NOMO-1 treated with DMSO at 0.1 percent for 48 hours (cell line): ENCODE measurements at regions not wholly inside any gene's neighbourhood (a gene's known extent, or its start where the extent isn't known, plus 50 kb on each side); places are given as distances from the start of the nearest gene placed in this dataset.

Experiments used
- DNase-seq: peaks from one replicate; lab custom pipeline; 2025; ENCODE audit not compliant: unreplicated experiment; lab: John Stamatoyannopoulos, UW

DNA sequence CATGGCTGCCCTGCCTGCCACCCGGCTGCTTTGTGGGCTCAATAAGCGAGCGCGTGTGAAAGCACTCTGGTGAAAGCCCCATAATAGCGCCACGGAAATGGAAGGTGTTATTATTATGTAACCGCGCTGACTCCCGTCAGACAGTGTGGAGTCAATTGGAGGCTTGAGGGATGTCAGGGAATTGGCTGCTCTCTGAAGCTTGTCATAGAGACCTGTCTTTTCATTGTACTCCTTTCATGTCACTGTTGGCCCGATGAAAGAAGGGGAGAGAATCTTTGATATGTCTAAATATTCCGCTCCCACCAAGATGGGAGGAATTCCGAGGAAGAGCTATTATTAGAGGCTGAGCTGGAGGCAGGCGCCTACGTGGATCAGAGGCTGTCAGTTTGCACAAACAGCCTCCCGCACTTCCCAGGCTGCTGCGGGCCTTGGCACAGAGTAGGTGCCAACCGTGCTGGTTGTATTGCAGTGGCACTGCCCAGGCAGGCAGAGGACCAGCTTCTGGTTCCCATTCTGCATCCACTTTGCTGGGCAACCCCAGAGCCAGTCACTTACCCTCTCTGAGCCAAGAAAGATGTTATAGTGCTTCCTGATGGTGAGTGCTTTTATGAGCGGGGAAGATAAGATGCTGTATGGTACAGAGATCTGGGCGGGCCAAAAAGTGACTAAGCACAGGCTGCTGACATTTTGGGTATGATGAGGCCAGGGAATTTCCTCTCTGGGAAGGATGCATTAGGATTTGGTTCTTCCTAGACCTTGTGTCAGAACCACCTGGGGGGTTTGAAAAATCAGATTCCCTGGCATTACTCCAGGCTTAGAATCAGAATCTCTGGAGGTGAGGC is 151.4 kb downstream of the RPS24 start:
- no peak for DNase-seq

DNA sequence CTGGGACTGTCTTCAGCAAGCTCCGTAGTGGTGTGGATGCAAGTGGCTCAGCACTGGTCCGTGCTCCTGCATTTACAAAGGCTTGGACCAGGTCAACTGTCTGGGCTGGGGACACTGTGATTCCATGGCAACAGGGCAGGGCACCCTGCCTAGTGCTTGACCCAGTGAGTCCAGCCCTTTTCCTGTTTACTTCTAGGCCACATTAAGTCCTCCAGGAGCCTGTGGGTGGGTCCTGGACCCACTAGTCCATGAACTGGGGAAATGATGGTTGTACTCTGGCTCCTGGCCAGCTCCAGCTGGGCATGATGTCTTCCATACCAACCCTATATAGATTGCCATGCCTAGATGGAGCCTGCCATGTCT is 152.0 kb downstream of the RPS24 start:
- DNase-seq = no peak

DNA sequence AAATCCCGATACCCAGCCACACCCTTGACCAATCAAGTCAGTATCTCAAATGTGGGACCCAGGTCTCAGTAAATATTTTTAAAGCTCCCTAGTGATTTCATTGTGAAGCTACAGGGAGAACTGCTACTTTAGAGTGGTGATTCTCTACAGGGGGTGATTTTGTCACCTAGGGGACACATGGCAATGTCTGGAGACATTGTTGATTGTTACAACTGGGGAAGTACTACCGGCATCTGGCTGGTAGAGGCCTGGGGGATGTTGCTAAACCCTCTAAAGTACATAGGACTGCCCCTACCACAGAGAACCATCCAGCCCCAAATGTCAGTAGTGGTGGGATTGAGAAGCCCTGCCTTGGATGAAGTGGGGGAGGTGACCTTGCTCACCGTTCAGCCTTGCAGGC is 152.9 kb downstream of the RPS24 start:
- DNase-seq = no peak

DNA sequence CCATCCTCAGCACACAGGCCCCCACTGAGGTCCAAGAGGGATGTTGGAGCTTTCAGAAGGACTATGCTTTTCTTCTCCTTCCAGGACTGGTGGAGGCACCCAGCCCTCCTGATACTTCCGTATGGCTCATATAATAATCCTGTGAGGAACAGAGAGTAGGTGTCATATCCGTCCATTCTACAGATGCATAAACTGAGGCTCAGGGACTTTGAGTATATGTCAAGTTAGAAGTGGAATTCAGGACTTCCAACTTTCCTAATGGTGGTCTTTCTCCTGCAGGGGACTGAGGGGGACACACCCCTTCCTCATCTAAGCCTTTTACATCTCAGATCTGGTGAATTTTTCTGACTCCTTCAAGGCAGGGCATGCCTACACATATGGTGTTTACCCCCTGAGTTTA is 153.7 kb downstream of the RPS24 start:
- no peak for DNase-seq

DNA sequence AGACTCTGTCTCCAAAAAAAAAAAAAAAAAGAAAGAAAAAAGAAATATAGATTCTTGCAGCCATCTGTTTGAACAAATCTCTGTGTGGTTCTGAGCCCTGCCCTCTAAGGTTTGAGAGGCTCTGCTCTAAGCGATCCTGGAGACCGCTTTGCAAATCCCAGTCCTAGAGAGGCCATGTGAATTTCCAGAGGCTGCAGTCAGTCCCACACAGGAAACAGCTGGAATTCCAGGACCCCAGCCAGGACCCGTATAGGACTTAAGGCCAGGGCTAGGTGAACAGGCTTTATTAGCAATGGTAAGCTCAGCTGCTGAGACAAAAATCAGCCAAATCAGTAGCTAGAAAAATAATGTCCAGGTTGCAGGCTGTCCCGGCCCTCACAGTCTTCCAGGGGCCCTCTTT is 154.8 kb downstream of the RPS24 start:
- DNase-seq = no peak

DNA sequence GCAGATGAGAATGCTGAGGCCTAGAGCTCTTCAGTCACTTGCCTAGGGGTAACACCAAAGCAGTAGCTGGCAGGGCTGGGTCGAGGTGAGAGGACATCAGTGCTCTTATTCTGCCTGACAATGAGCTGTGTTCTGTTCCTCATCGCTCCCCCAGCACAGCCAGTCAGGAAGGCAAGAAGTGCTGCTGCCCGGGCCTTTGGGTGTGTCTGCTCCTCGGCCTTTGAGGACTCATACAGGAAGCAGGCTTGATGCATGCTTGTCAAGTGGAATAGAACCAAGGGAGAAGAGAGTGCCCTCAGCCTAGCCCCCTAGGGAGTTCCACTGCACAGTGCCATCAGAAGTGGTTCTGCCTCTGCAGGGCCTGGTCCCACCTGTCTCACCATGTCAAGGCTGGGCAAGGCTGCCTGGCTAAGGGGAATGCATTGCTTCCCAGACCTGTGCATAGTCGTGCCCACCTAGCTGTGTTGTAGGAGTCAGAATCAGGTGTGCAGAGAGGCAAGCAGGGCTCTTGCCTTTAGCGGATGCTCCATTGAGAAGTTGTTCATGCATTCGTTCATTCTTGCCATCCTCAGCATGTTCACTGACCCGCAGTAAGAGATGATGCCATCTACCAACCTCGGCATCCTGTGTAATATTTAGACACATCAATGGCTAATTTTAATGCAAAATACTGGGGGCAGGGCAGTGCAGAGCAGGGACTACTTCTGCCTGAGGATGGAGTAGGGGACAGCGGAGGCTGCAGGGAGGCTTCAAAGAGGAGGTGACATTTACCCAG is 156.6 kb downstream of the RPS24 start:
- no peak for DNase-seq

DNA sequence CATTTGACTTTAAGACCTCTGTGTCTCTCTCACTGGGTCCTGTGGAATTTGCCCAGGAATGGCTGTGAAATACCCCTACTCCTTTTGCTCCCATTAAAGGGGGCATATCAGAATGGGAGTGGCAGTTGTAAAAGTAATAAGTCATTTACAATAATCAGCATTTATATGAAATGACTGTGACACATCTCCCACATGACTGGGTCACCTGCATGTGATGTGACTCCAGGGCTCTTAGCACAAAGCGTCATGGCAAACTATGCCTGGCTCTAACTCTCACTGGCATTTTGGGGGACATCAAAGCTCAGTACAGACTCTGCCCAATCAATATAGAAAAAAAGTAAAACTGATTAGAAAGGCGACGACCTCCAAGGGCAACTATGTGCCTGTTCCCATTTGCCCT is 157.6 kb downstream of the RPS24 start:
- DNase-seq = no peak

DNA sequence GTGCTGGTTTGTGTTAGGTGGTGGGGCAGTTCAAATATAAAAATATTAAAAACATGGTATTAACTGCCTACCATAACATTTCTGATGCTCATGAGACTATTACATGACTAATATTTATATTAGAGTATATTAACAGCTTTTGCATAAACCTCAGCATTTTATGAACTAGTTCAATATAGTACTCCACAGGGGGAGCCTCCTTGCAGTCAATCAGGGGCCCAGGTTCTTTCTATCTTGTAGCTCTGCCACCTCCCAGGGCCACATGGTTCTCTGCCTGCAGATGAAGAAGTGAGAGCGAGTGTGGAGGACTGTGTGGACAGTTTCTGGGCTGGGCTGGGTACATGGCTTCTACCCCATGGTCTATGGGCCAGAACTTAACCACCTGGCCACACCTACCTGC is 159.5 kb downstream of the RPS24 start:
- no peak for DNase-seq

DNA sequence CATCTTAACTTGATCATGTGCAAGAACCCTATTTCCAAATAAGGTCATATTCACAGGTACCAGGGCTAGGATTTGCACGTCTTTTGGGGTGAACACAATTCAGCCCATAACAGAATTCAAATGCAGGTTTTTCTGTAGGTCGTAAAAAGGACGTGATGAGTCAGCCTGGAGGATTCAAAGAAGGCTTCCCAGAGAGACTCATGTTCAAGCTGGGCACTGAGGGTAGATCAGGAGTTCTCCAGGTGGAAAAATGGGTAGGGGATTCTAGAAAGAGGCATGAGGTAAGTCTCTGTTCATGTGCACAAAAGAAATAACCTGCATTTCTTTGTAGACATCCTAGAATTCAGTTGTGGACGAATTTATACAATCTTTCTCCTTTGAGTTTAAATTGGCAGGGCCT is 160.4 kb downstream of the RPS24 start:
- no peak for DNase-seq

DNA sequence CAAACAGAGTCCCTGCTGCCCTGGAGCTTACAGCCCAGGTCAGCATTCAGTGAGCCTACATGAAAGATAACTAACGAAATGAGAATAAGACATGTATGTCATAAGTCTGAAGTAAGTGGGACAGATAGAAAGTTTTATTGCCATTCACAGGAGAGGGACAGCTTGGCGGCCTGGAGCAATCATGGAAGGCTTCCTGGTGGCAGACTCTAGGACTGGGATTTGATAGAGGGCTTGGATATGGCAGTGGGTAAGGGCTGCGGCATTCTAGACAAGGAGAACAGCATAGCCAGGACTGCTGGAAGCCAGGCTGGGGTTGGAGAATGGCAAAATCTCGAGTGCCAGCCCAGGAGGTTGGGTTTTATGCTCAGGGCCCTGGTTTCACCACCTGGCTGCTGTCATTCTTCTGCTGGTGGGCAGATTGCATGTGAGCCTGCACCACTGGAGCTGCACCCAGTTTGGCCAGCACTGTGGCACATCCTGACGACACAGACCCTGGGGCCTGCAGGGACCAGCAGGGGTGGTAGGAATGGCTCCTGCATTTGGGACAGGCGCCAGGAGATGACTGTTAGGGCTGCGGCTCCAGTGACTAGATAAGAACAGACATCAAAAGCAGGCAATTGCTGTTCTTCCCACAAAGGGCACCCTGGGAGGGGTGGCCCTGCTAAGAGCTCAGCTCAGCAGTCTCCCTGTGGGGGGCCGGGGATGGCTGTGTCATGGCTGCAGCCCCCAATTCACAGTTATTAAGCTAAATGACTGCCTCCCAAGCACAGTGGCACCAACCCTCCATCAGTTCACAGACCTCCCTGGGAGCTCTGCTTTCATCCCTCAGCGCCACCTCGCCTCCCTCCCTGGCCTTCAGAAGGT is 161.1 kb downstream of the RPS24 start:
- no peak for DNase-seq

DNA sequence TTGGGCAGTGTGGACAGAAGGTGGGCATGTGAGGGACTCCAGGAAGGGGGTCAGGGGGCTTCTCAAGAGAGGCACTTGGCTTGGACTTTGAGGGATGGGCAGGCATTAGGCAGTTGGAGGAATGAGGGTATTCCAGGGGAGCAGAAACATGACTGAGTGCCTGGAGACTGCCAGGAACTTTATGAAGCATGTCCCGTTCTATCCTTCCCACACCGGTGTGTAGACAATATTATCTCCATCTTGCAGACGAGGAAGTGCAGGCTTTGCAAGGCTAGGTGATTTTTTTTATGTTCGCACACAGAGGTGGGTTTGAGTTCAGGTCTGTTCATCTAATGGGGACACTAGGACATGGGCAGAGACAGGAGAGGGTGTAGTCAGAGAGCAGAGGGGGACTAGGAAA is 162.7 kb downstream of the RPS24 start:
- DNase-seq = no peak

DNA sequence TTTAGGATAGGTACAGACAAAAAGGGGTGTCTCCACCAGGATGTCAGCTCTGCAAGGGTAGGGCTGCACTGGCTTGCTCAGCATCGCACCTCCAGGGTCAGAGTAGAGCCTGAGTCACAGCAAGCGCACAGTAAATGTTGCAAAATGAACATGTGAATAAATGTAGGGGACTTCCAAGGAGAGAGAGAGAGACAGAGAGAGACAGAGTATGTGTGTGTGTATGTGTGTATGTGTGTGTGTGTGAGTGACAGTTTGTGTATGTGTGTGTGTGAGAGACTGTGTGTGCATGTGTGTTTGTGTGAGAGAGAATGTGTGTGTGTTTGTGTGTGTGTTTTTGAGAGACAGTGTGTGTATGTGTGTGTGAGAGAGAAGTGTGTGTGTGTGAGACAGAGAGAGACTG is 163.3 kb downstream of the RPS24 start:
- DNase-seq = no peak

DNA sequence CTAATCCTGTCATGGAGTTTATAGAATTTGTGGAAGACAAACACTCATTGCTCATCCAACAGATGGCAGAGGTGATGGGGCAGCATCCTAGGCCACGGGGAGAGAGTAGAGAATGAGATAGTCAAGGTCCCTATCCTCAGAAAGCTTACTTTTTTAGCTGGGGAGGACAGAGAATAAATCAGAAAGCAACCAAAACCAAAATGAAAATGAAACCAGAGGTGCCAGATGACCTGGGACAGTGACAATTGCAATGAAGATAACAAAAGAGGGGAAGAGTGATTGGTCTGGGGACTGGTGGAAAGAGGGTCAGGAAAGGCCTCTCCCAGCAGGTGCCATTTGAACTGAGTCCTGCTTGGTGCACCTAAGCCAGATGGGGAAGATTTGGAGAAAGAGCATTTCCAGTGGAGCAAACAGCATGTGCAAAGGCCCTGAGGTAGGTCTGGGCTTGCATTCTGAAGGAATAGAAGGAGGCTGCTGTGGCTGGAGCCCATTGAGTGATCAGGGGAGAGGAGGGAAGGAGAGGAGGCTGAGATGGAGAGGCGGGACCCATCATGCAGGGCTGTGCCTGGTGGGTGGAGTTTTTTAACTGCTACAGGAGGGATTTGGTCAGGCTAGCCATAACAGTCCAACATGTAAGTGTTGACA is 164.1 kb downstream of the RPS24 start:
- DNase-seq = no peak

DNA sequence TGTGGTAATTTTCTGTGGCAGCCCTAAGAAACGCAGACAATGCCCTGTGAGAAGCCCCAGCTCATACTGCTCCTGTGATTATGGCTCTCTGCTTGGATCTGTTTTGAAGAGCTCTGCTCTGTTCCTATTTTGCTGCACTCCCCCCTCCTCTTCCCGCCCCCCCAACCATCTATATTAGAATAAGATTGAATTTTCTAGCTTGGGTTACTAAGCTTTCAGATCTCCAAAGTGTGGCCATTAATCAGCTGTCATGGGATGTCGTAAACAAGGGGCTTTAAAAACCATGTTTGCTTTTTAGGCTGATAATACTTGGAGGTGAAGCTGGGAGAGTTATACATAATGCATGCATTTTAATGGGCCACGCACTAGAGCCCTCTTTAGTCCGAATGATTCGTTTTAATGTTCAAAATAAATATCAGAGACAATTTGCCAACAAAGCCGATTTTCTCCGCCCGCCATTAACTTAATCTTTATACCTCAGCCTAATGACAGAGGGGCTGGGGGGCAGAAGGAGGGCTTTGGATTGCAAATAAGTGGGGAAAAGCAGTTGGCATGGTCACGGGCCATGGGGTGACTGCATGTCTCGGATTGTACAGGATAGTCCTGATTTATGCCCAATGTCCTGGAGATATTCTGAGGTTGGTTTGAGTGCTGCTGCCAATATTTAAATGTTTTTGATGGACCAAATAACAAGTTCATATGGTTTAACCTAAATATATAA is 165.5 kb downstream of the RPS24 start:
- DNase-seq = no peak

DNA sequence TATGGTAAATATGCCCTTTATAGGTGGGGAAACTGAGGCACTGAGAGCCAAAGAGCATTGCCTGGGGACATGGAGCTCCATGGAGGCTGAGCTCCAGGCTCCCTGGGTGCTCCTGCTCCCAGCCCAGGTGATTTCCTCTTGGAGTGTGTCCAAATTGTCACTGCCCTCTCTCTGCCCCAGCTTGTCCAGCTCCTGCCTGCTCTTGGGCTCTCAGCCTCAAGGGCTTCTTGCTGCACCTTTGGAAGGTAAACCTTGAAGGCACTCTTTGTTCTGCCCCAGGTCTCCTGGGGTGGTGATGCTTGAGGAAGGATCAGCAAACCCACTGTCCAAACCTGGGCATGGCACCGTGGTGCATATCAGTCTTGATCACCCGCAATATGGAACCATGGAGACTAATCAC is 166.1 kb downstream of the RPS24 start:
- no peak for DNase-seq

DNA sequence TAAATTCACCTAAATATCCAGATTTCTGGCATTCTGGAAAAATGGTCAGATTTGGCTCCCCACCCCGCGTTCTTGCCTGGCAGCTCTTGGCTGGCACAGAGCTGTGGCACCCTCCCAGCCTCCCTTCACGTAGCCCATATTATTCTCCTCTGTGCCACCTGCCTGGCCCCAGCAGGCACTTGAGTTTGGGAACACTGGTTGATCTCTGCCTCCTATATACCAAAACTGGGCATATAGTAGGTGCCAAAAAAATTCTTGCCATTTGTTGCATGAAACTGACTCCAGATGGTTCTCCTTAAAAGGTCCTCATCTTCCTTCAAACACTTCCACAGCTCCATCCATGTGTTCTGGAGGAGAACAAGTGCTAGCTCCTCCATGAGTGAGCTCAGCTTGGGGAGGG is 167.0 kb downstream of the RPS24 start:
- no peak for DNase-seq

DNA sequence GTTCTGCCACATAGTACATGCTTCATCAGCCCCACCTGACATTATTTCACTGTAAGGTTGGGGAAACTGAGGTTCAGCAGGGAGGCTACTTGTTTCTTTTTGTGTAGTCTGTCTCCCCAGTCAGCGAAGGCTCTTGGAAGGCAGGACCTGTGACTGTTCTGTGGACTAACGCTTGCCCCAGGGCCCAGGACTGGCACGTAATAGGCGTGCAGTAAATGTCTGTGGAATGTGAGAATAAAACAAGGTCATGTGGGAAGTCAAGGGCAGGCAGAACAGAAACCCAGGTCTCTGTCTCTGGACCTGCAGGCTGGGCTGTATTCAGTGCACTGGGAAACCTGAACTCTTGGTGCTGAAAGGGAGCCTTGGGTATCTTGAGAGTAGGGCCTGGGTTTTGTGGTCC is 168.7 kb downstream of the RPS24 start:
- no peak for DNase-seq

DNA sequence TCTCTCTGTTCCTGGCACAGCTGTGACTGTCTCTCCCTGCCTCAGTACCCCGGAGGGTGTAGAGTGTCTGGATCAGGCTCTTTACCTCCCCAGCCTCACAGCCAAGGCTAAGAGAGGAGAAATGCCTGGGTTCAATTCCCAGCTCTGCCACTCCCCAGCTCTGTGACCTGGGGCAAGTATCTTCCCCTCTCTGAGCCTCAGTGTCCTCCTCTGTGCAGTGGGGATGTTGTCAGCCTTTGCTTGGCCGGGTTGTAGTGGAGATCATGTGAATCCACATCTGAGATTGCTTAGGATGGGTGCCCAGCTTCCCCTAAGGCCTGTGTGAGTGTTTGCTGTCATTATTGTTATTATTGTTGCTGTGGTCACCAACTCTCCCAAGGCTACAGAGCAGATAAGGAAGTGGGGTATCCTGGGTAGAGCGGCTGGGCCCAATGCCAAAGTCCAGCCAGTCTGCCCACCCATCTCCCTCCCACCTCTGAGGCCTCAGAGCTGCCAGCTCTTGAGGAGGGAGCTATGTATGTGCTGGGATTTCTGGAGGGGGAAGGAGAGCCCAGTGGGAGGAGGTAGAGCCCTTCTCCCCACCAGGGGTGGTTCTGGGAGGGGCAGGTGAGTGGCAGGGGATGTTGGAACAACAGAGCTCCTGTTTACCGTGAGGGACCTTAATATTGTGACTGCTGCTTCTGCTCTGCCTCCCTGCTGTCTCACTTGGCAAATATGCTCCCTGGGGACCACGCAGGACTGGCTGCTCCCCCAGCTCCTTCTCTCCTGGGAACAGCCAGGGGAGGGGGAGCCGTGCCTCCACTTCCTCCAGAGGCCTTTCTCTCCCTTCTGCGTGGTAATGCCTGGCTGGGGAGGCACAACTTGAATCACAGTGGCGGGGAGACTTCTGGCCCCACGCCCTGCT is 170.5 kb downstream of the RPS24 start:
- no peak for DNase-seq

DNA sequence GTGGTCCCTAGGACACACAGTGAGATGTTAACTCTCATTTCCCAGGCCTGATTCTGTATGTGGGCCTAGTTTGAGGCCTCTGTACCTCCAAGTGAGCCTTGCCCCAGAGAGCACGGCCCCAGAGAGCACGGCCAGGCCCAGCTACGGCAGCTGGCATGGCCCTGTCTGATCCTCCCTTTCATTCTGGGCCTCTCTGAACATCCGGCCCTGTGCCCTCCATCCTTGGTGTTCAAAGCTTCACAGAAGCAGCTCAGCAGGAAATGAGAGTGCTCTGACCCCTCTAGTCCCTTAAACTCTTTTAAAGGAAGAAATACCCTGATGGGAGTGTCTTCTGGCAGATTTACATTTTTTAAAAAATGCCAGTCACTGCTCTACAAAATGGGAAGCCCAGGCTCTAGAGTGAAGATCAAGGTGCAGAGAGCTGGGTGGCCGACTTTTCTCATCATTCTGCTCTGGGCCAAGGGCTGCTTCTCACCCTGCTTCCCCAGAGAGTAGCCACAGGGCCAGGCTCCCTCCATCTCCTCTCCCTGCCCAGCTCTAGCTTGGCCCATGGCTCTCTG is 171.9 kb downstream of the RPS24 start:
- no peak for DNase-seq
